Stimulated activated memory B cell treated with anti-CD40 and anti-IgM and Interleukin-4, amounts not matched to agents 10 μg/mL and 1 μg/mL and 100 μg/mL, for 72 hours (primary cell): ENCODE measurements at regions not wholly inside any gene's neighbourhood (a gene's known extent, or its start where the extent isn't known, plus 50 kb on each side); places are given as distances from the start of the nearest gene placed in this dataset.
"Not testable (repeated sequence)": the region's sequence is repeated elsewhere in the genome, so short reads cannot be mapped to it uniquely, and the experiment has no call there.

Source experiments
- ATAC-seq: fragments of 150-1000 bp; cut with Tn5 transposase; 2 replicates; pipeline ENCODE4 v1.10.0; 2021
- H3K27ac Mint-ChIP-seq: one replicate; pipeline ENCODE4 v1.8.0; 2022; ENCODE audit warnings: mild to moderate bottlenecking, mixed read lengths
- H3K27me3 Mint-ChIP-seq: one replicate; pipeline ENCODE4 v1.8.0; 2022; ENCODE audit warnings: mixed read lengths
- H3K36me3 Mint-ChIP-seq: one replicate; pipeline ENCODE4 v1.8.0; 2022; ENCODE audit warnings: mixed read lengths
- H3K4me1 Mint-ChIP-seq: one replicate; pipeline ENCODE4 v1.8.0; 2022; ENCODE audit warnings: mixed read lengths
- H3K4me3 Mint-ChIP-seq: one replicate; pipeline ENCODE4 v1.8.0; 2022; ENCODE audit warnings: mild to moderate bottlenecking, moderate library complexity, mixed read lengths
- H3K9me3 Mint-ChIP-seq: one replicate; pipeline ENCODE4 v1.8.0; 2022; ENCODE audit warnings: mixed read lengths

- no peaks in the 10 kb centered on the region for H3K36me3 Mint-ChIP-seq
- H3K4me3 Mint-ChIP-seq: no peak overlapping the region
- no peaks in the 10 kb centered on the region for H3K9me3 Mint-ChIP-seq
Measured at GRCh38 chr4:85128246-85129204, 162.0 kb upstream of the WDFY3 start.

GRCh38 chr4:85129354-85130125, 163.1 kb upstream of the WDFY3 start:
- H3K36me3 Mint-ChIP-seq, ATAC-seq, H3K9me3 Mint-ChIP-seq, H3K27me3 Mint-ChIP-seq, H3K27ac Mint-ChIP-seq, H3K4me3 Mint-ChIP-seq: not testable (repeated sequence)
- peaks cover 13% of the 10 kb centered on the region for H3K4me1 Mint-ChIP-seq

More at GRCh38 chr4:85128246-85129204, 162.0 kb upstream of the WDFY3 start:
- H3K27me3 Mint-ChIP-seq: peaks cover 10% of the 10 kb centered on the region
- ATAC-seq: no peak
- H3K4me1 Mint-ChIP-seq: peaks cover 13% of the 10 kb centered on the region
- no peak overlapping the region for H3K27ac Mint-ChIP-seq

GRCh38 chr4:85132117-85132516, 165.6 kb upstream of the WDFY3 start:
- Mint-ChIP-seq H3K9me3 (no peaks in the 10 kb centered on the region), H3K4me3 (no peak overlapping the region), H3K36me3 (no peaks in the 10 kb centered on the region), H3K27me3 (peaks cover 7% of the 10 kb centered on the region), H3K27ac (no peak overlapping the region), H3K4me1 (peaks cover 13% of the 10 kb centered on the region)
- ATAC-seq: no peak

GRCh38 chr4:85132570-85132969, 166.1 kb upstream of the WDFY3 start:
- peaks cover 7% of the 10 kb centered on the region for H3K27me3 Mint-ChIP-seq
- H3K4me1 Mint-ChIP-seq: peaks cover 13% of the 10 kb centered on the region
- H3K4me3 Mint-ChIP-seq: no peak overlapping the region
- H3K36me3 Mint-ChIP-seq: no peaks in the 10 kb centered on the region
- no peak overlapping the region for H3K27ac Mint-ChIP-seq
- ATAC-seq: no peak
- H3K9me3 Mint-ChIP-seq: no peaks in the 10 kb centered on the region

- not testable (repeated sequence) for H3K36me3 Mint-ChIP-seq, H3K4me3 Mint-ChIP-seq, H3K4me1 Mint-ChIP-seq, ATAC-seq, H3K27ac Mint-ChIP-seq, H3K9me3 Mint-ChIP-seq
- peaks cover 31% of the 10 kb centered on the region for H3K27me3 Mint-ChIP-seq
Measured at GRCh38 chr4:85139749-85140148, 173.3 kb upstream of the WDFY3 start.

- Mint-ChIP-seq H3K4me1 (peaks cover 8% of the 10 kb centered on the region), H3K4me3 (no peak overlapping the region), H3K27ac (no peak overlapping the region), H3K9me3 (no peaks in the 10 kb centered on the region), H3K27me3 (peaks cover 27% of the 10 kb centered on the region), H3K36me3 (no peaks in the 10 kb centered on the region)
- ATAC-seq: no peak
Measured at GRCh38 chr4:85142451-85142850, 176.0 kb upstream of the WDFY3 start.

GRCh38 chr4:85147481-85148076, 181.1 kb upstream of the WDFY3 start:
- peak; percentile 74 for ATAC-seq
- Mint-ChIP-seq H3K27ac (no peak overlapping the region), H3K4me3 (no peak overlapping the region), H3K36me3 (no peaks in the 10 kb centered on the region), H3K9me3 (no peaks in the 10 kb centered on the region), H3K27me3 (no peaks in the 10 kb centered on the region), H3K4me1 (peaks cover 10% of the 10 kb centered on the region)

- Mint-ChIP-seq H3K36me3 (no peaks in the 10 kb centered on the region), H3K4me1 (peaks cover 12% of the 10 kb centered on the region), H3K9me3 (no peaks in the 10 kb centered on the region), H3K27me3 (no peaks in the 10 kb centered on the region), H3K4me3 (no peak overlapping the region), H3K27ac (no peak overlapping the region)
- ATAC-seq: no peak
Measured at GRCh38 chr4:85149676-85150075, 183.2 kb upstream of the WDFY3 start.

- Mint-ChIP-seq H3K9me3 (no peaks in the 10 kb centered on the region), H3K4me3 (no peak overlapping the region), H3K27ac (no peak overlapping the region), H3K36me3 (no peaks in the 10 kb centered on the region), H3K27me3 (no peaks in the 10 kb centered on the region), H3K4me1 (peaks cover 12% of the 10 kb centered on the region)
- ATAC-seq: no peak
Measured at GRCh38 chr4:85151371-85151770, 184.9 kb upstream of the WDFY3 start.

GRCh38 chr4:85151786-85152185, 185.3 kb upstream of the WDFY3 start:
- H3K9me3 Mint-ChIP-seq: no peaks in the 10 kb centered on the region
- H3K36me3 Mint-ChIP-seq: no peaks in the 10 kb centered on the region
- ATAC-seq: no peak

GRCh38 chr4:85152480-85152879, 186.0 kb upstream of the WDFY3 start:
- ATAC-seq: no peak
- Mint-ChIP-seq H3K9me3 (no peaks in the 10 kb centered on the region), H3K27ac (no peak overlapping the region), H3K4me1 (peaks cover 12% of the 10 kb centered on the region), H3K36me3 (no peaks in the 10 kb centered on the region), H3K4me3 (no peak overlapping the region), H3K27me3 (no peaks in the 10 kb centered on the region)

More at GRCh38 chr4:85151786-85152185, 185.3 kb upstream of the WDFY3 start:
- Mint-ChIP-seq H3K27me3 (no peaks in the 10 kb centered on the region), H3K27ac (no peak overlapping the region), H3K4me3 (no peak overlapping the region), H3K4me1 (peaks cover 12% of the 10 kb centered on the region)

- H3K4me3 Mint-ChIP-seq: no peak overlapping the region
- H3K9me3 Mint-ChIP-seq: no peaks in the 10 kb centered on the region
- no peak for ATAC-seq
- H3K27me3 Mint-ChIP-seq: no peaks in the 10 kb centered on the region
- no peaks in the 10 kb centered on the region for H3K36me3 Mint-ChIP-seq
- H3K4me1 Mint-ChIP-seq: peaks cover 6% of the 10 kb centered on the region
- H3K27ac Mint-ChIP-seq: no peak overlapping the region
Measured at GRCh38 chr4:85153221-85153620, 186.7 kb upstream of the WDFY3 start.

- Mint-ChIP-seq H3K4me1 (peaks cover 6% of the 10 kb centered on the region), H3K27ac (no peak overlapping the region), H3K4me3 (no peak overlapping the region), H3K36me3 (no peaks in the 10 kb centered on the region), H3K27me3 (no peaks in the 10 kb centered on the region), H3K9me3 (no peaks in the 10 kb centered on the region)
- no peak for ATAC-seq
Measured at GRCh38 chr4:85154591-85154990, 188.1 kb upstream of the WDFY3 start.

GRCh38 chr4:85165808-85166207, 199.3 kb upstream of the WDFY3 start:
- no peak overlapping the region for H3K27ac Mint-ChIP-seq
- H3K4me1 Mint-ChIP-seq: peaks cover 4% of the 10 kb centered on the region
- no peak overlapping the region for H3K4me3 Mint-ChIP-seq
- no peaks in the 10 kb centered on the region for H3K36me3 Mint-ChIP-seq
- H3K9me3 Mint-ChIP-seq: peaks cover 2% of the 10 kb centered on the region
- ATAC-seq: no peak
- no peaks in the 10 kb centered on the region for H3K27me3 Mint-ChIP-seq

GRCh38 chr4:85166318-85166717, 199.8 kb upstream of the WDFY3 start:
- no peaks in the 10 kb centered on the region for H3K36me3 Mint-ChIP-seq
- H3K4me1 Mint-ChIP-seq: peaks cover 4% of the 10 kb centered on the region
- no peaks in the 10 kb centered on the region for H3K27me3 Mint-ChIP-seq
- no peak overlapping the region for H3K27ac Mint-ChIP-seq
- H3K4me3 Mint-ChIP-seq: no peak overlapping the region
- peaks cover 2% of the 10 kb centered on the region for H3K9me3 Mint-ChIP-seq
- no peak for ATAC-seq
